ENCODE measurements at regions not wholly inside any gene's neighbourhood (a gene's known extent, or its start where the extent isn't known, plus 50 kb on each side); places are given as distances from the start of the nearest gene placed in this dataset.
A peak's percentile ranks its signal among the peaks of the same experiment; 100 is the strongest.

GRCh38 chr14:26128931-26129671, 468.7 kb downstream of the NOVA1 start:
- peak; percentile 79 for DNase-seq (ENCODE audit: low spot score)

GRCh38 chr14:26124896-26125438, 472.9 kb downstream of the NOVA1 start:
- no peak for DNase-seq (ENCODE audit: low spot score)

GRCh38 chr14:26123459-26123858, 474.4 kb downstream of the NOVA1 start:
- DNase-seq (ENCODE audit: low spot score), result no peak

GRCh38 chr14:26121181-26121580, 476.7 kb downstream of the NOVA1 start:
- no peak for DNase-seq (ENCODE audit: low spot score)

GRCh38 chr14:26113911-26114640, 483.8 kb downstream of the NOVA1 start:
- no peak for DNase-seq (ENCODE audit: low spot score)

- no peak for DNase-seq (ENCODE audit: low spot score)
These were observed 493.1 kb downstream of the NOVA1 start for GRCh38 chr14:26104717-26105116.

- DNase-seq (ENCODE audit: low spot score), result no peak
These were observed 500.0 kb downstream of the NOVA1 start for GRCh38 chr14:26097852-26098251.

GRCh38 chr14:26088275-26088674, 509.6 kb downstream of the NOVA1 start:
- no peak for DNase-seq (ENCODE audit: low spot score)

GRCh38 chr14:26081043-26081442, 516.8 kb downstream of the NOVA1 start:
- no peak for DNase-seq (ENCODE audit: low spot score)

GRCh38 chr14:26078561-26078960, 519.3 kb downstream of the NOVA1 start:
- peak; percentile 3 for DNase-seq (ENCODE audit: low spot score)

GRCh38 chr14:26074892-26075291, 522.9 kb downstream of the NOVA1 start:
- DNase-seq (ENCODE audit: low spot score), result no peak

GRCh38 chr14:26070443-26070842, 527.4 kb downstream of the NOVA1 start:
- DNase-seq (ENCODE audit: low spot score), result no peak

GRCh38 chr14:26067786-26068459, 529.9 kb downstream of the NOVA1 start:
- no peak for DNase-seq (ENCODE audit: low spot score)

- no peak for DNase-seq (ENCODE audit: low spot score)
These were observed 530.5 kb downstream of the NOVA1 start for GRCh38 chr14:26067341-26067740.

GRCh38 chr14:26056036-26056616, 541.7 kb downstream of the NOVA1 start:
- DNase-seq (ENCODE audit: low spot score), result no peak

GRCh38 chr14:26032348-26032747, 565.5 kb downstream of the NOVA1 start:
- no peak for DNase-seq (ENCODE audit: low spot score)

- no peak for DNase-seq (ENCODE audit: low spot score)
These were observed 571.4 kb downstream of the NOVA1 start for GRCh38 chr14:26026384-26026783.

- no peak for DNase-seq (ENCODE audit: low spot score)
These were observed 573.9 kb downstream of the NOVA1 start for GRCh38 chr14:26023967-26024366.

GRCh38 chr14:26021759-26022158, 576.1 kb downstream of the NOVA1 start:
- no peak for DNase-seq (ENCODE audit: low spot score)

GRCh38 chr14:26017270-26017669, 580.6 kb downstream of the NOVA1 start:
- DNase-seq (ENCODE audit: low spot score), result no peak

GRCh38 chr14:26008290-26008689, 589.5 kb downstream of the NOVA1 start:
- DNase-seq (ENCODE audit: low spot score), result peak; percentile 12

GRCh38 chr14:26004342-26004741, 593.5 kb downstream of the NOVA1 start:
- DNase-seq (ENCODE audit: low spot score), result no peak

Data from cerebellar cortex (tissue), 1 donor.